Neural cell (in vitro differentiated cells): ENCODE measurements at regions not wholly inside any gene's neighbourhood (a gene's known extent, or its start where the extent isn't known, plus 50 kb on each side); places are given as distances from the start of the nearest gene placed in this dataset.

Experiments used
- H2AFZ ChIP-seq: fragments of 200-600, 300-800 bp; sonication (generic), shearing (Covaris generic); 2 replicates; pipeline ENCODE4 v1.6.0; 2014; ENCODE audit warnings: low read depth, mild to moderate bottlenecking, antibody characterized with exemption, low read length, moderate library complexity
- H3F3A ChIP-seq: fragments of 200-600 bp; shearing (Covaris generic); 2 replicates; pipeline ENCODE4 v1.6.1; 2016; ENCODE audit warnings: mild to moderate bottlenecking, moderate library complexity, mixed read lengths, antibody characterized with exemption, low read length; ENCODE audit not compliant: insufficient read depth, poor library complexity, severe bottlenecking
- H3K27ac ChIP-seq: fragments of 200-600, 300-800 bp; sonication (generic), shearing (Covaris generic); 2 replicates; pipeline ENCODE4 v1.5.1; 2014; ENCODE audit warnings: mild to moderate bottlenecking, low read length, moderate library complexity
- H3K27me3 ChIP-seq: fragments of 300-800, 200-600 bp; sonication (generic), shearing (Covaris generic); 2 replicates; pipeline ENCODE4 v1.6.0; 2014; ENCODE audit warnings: mild to moderate bottlenecking, low read depth, low read length, moderate library complexity; ENCODE audit not compliant: insufficient read depth
- H3K36me3 ChIP-seq: fragments of 300-800, 200-600 bp; sonication (generic), shearing (Covaris generic); 2 replicates; pipeline ENCODE4 v1.5.1; 2014; ENCODE audit warnings: mild to moderate bottlenecking, antibody characterized with exemption, low read length, moderate library complexity; ENCODE audit not compliant: insufficient read depth
- H3K4me2 ChIP-seq: fragments of 300-800, 200-600 bp; sonication (generic), shearing (Covaris generic); 2 replicates; pipeline ENCODE4 v1.6.0; 2014; ENCODE audit warnings: mild to moderate bottlenecking, low read length
- H3K4me3 ChIP-seq: fragments of 300-800, 200-600 bp; sonication (generic), shearing (Covaris generic); 2 replicates; pipeline ENCODE4 v1.5.1; 2014; ENCODE audit warnings: mild to moderate bottlenecking, low read length, moderate library complexity
- H3K79me2 ChIP-seq: fragments of 200-600 bp; shearing (Covaris generic); replicated peaks from 2 replicates; pipeline ENCODE4 v1.6.0; 2014; ENCODE audit warnings: mild to moderate bottlenecking, low read length, moderate library complexity; ENCODE audit not compliant: insufficient read depth
- H3K9ac ChIP-seq: fragments of 300-800, 200-600 bp; sonication (generic), shearing (Covaris generic); 2 replicates; pipeline ENCODE4 v1.6.1; 2016; ENCODE audit warnings: mild to moderate bottlenecking, low read length, mixed read lengths
- H3K9me2 ChIP-seq: fragments of 200-600 bp; shearing (Covaris generic); 2 replicates; pipeline ENCODE4 v1.6.1; 2016; ENCODE audit warnings: mild to moderate bottlenecking, low read length, mixed read lengths; ENCODE audit not compliant: insufficient read depth
- H3K9me3 ChIP-seq: fragments of 200-600, 300-800 bp; sonication (generic), shearing (Covaris generic); 2 replicates; pipeline ENCODE4 v1.6.1; 2016; ENCODE audit warnings: mild to moderate bottlenecking, mixed run types, low read length, moderate library complexity, mixed read lengths
- H4K20me1 ChIP-seq: fragments of 200-600 bp; shearing (Covaris generic); 2 replicates; pipeline ENCODE4 v1.6.1; 2016; ENCODE audit warnings: mild to moderate bottlenecking, mixed run types; ENCODE audit not compliant: insufficient read depth
- EP300 ChIP-seq: fragments of 450-650 bp; conservative IDR thresholded peaks from 2 replicates; pipeline ENCODE4 v1.6.1; 2014; ENCODE audit warnings: antibody characterized with exemption, mild to moderate bottlenecking, moderate library complexity; ENCODE audit not compliant: poor library complexity, severe bottlenecking
- EZH2 ChIP-seq: fragments of 200-600, 300-800 bp; shearing (Covaris generic), sonication (generic); IDR thresholded peaks from 2 replicates; pipeline ENCODE4 v1.6.1; 2014; ENCODE audit warnings: antibody characterized with exemption, low read length, borderline replicate concordance, mild to moderate bottlenecking; ENCODE audit not compliant: insufficient read depth, poor library complexity, severe bottlenecking
- MXI1 ChIP-seq: fragments of 450-650 bp; conservative IDR thresholded peaks from 2 replicates; pipeline ENCODE4 v1.6.1; 2014; ENCODE audit warnings: antibody characterized with exemption, mild to moderate bottlenecking; ENCODE audit not compliant: poor library complexity, severe bottlenecking
- POLR2AphosphoS5 ChIP-seq: IDR thresholded peaks from 2 replicates; pipeline ENCODE4 v1.6.1; 2012
- RAD21 ChIP-seq: fragments of 450-650 bp; conservative IDR thresholded peaks from 2 replicates; pipeline ENCODE4 v1.6.1; 2014; ENCODE audit warnings: antibody characterized with exemption, mild to moderate bottlenecking, moderate library complexity
- SMC3 ChIP-seq: fragments of 450-650 bp; conservative IDR thresholded peaks from 2 replicates; pipeline ENCODE4 v1.6.1; 2014; ENCODE audit warnings: antibody characterized with exemption, mild to moderate bottlenecking, moderate library complexity; ENCODE audit not compliant: poor library complexity
- TAF1 ChIP-seq: IDR thresholded peaks from 2 replicates; pipeline ENCODE4 v1.6.1; 2012; ENCODE audit warnings: low read depth
- TF ChIP-seq, protein P1 (sequence below): IDR thresholded peaks from 2 replicates; pipeline ENCODE4 v1.6.1; 2012; ENCODE audit warnings: borderline replicate concordance
- TF ChIP-seq, protein P2 (sequence below): fragments of 450-650 bp; IDR thresholded peaks from 2 replicates; pipeline ENCODE4 v1.5.1; 2014; ENCODE audit warnings: antibody characterized with exemption, mild to moderate bottlenecking, moderate library complexity; ENCODE audit not compliant: poor library complexity, severe bottlenecking

DNA sequence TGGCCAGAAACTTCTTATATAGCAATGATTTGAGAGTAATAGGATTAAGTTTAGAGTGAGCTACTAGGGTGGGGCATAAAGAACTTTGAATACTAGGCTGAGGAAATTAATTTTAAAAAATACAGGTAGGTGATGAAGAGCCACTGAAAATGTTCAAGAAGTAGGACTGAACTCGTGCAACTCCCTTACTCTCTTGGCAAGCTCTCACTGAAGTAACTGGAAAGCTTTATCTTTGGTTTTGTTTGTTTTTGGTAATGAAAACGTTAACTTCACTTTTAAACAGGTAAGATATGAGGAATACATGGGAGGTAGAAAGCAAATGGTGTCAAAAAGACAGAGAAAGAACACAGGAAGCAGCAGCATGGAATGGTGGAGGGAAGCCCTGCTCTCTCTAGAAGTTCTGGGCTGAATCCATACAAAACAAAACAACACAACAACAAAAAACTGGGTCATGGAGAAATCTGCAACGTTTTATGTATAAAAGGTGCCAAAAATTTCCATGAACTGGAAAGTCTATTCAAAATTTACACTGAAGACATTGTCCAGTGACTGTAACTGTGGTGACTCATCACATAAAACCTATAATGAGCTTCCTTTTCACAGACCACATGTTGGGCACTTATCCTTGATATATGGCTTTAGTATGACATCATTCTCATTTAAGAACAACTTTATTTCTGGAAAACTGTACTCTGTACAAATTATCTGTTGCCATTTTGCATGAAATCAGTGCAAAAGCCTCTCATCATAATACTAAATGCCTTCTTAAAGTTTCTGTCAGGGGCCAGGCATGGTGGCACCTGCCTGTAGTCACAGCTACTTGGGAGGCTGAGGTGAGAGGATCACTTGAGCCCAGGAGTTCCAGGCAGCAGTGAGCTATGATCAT is 91.2 kb upstream of the CHD1 start:
- TF ChIP-seq TAF1 (no peak), MXI1 (no peak), EP300 (no peak), SMC3 (no peak), EZH2 (no peak), RAD21 (no peak), POLR2AphosphoS5 (no peak)
- TF ChIP-seq, protein P1, sequence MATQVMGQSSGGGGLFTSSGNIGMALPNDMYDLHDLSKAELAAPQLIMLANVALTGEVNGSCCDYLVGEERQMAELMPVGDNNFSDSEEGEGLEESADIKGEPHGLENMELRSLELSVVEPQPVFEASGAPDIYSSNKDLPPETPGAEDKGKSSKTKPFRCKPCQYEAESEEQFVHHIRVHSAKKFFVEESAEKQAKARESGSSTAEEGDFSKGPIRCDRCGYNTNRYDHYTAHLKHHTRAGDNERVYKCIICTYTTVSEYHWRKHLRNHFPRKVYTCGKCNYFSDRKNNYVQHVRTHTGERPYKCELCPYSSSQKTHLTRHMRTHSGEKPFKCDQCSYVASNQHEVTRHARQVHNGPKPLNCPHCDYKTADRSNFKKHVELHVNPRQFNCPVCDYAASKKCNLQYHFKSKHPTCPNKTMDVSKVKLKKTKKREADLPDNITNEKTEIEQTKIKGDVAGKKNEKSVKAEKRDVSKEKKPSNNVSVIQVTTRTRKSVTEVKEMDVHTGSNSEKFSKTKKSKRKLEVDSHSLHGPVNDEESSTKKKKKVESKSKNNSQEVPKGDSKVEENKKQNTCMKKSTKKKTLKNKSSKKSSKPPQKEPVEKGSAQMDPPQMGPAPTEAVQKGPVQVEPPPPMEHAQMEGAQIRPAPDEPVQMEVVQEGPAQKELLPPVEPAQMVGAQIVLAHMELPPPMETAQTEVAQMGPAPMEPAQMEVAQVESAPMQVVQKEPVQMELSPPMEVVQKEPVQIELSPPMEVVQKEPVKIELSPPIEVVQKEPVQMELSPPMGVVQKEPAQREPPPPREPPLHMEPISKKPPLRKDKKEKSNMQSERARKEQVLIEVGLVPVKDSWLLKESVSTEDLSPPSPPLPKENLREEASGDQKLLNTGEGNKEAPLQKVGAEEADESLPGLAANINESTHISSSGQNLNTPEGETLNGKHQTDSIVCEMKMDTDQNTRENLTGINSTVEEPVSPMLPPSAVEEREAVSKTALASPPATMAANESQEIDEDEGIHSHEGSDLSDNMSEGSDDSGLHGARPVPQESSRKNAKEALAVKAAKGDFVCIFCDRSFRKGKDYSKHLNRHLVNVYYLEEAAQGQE: no peak
- TF ChIP-seq, protein P2, sequence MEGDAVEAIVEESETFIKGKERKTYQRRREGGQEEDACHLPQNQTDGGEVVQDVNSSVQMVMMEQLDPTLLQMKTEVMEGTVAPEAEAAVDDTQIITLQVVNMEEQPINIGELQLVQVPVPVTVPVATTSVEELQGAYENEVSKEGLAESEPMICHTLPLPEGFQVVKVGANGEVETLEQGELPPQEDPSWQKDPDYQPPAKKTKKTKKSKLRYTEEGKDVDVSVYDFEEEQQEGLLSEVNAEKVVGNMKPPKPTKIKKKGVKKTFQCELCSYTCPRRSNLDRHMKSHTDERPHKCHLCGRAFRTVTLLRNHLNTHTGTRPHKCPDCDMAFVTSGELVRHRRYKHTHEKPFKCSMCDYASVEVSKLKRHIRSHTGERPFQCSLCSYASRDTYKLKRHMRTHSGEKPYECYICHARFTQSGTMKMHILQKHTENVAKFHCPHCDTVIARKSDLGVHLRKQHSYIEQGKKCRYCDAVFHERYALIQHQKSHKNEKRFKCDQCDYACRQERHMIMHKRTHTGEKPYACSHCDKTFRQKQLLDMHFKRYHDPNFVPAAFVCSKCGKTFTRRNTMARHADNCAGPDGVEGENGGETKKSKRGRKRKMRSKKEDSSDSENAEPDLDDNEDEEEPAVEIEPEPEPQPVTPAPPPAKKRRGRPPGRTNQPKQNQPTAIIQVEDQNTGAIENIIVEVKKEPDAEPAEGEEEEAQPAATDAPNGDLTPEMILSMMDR: no peak
- Histone ChIP-seq H3K9ac (no peak overlapping the region), H2AFZ (no peak overlapping the region), H3K9me3 (no peaks in the 10 kb centered on the region), H3K79me2 (no peaks in the 10 kb centered on the region), H3K27ac (no peak overlapping the region), H3K4me3 (no peak overlapping the region), H4K20me1 (no peaks in the 10 kb centered on the region), H3K4me2 (no peak overlapping the region), H3K9me2 (no peaks in the 10 kb centered on the region), H3F3A (no peaks in the 10 kb centered on the region), H3K36me3 (no peaks in the 10 kb centered on the region), H3K27me3 (no peaks in the 10 kb centered on the region)

DNA sequence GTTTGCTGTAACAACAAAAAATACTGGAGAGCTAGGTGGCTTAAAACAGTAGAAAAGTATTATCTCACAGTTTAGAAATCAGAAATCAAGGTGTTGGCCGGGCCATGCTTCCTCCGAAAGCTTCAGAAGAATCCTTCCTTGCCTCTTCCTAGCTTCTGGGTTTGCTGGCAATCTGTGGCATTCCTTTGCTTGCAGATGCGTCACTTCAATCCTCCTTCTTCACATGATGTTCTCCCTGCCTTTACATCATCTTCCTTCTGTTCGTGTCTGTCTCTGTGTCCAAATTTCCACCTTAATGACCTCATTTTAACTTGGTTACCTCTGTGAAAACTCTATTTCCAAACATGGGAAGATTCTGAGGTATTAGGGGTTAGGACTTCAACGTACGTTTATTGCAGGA is 90.4 kb upstream of the CHD1 start:
- Histone ChIP-seq H3K27me3 (no peaks in the 10 kb centered on the region), H3K79me2 (no peaks in the 10 kb centered on the region)

More for the DNA sequence above, 90.4 kb upstream of the CHD1 start:
- Histone ChIP-seq H3K9me2 (no peaks in the 10 kb centered on the region), H3K27ac (no peak overlapping the region), H2AFZ (no peak overlapping the region), H3K4me2 (no peak overlapping the region), H3K9ac (no peak overlapping the region), H3K36me3 (no peaks in the 10 kb centered on the region), H3K4me3 (no peak overlapping the region), H3K9me3 (no peaks in the 10 kb centered on the region), H4K20me1 (no peaks in the 10 kb centered on the region), H3F3A (no peaks in the 10 kb centered on the region)
- TF ChIP-seq, protein P1: no peak
- no peak for TF ChIP-seq TAF1
- TF ChIP-seq MXI1: no peak
- no peak for TF ChIP-seq POLR2AphosphoS5
- TF ChIP-seq, protein P2: no peak
- TF ChIP-seq EZH2: no peak
- no peak for TF ChIP-seq RAD21
- no peak for TF ChIP-seq EP300
- no peak for TF ChIP-seq SMC3
